Neural progenitor cell (in vitro differentiated cells): ENCODE measurements at regions not wholly inside any gene's neighbourhood (a gene's known extent, or its start where the extent isn't known, plus 50 kb on each side); places are given as distances from the start of the nearest gene placed in this dataset.
"Not testable (repeated sequence)": the region's sequence is repeated elsewhere in the genome, so short reads cannot be mapped to it uniquely, and the experiment has no call there.

ENCODE experiments used
- DNase-seq: peaks from one replicate; pipeline ENCODE4 v3.0.0-alpha.2; 2016; ENCODE audit warnings: low spot score
- H2AFZ ChIP-seq: fragments of 200-600 bp; sonication (generic); replicated peaks from 2 replicates; pipeline ENCODE4 v1.6.1; 2016; ENCODE audit warnings: antibody characterized with exemption
- H3F3A ChIP-seq: fragments of 200-600 bp; sonication (generic); 2 replicates; pipeline ENCODE4 v1.6.1; 2016; ENCODE audit warnings: antibody characterized with exemption, low read depth
- H3K27ac ChIP-seq: fragments of 200-600 bp; sonication (generic); 2 replicates; pipeline ENCODE4 v1.5.1; 2016; ENCODE audit warnings: mild to moderate bottlenecking
- H3K27me3 ChIP-seq: fragments of 200-600 bp; sonication (generic); 2 replicates; pipeline ENCODE4 v1.6.1; 2016; ENCODE audit warnings: mild to moderate bottlenecking, moderate library complexity
- H3K36me3 ChIP-seq: fragments of 200-600 bp; sonication (generic); 2 replicates; pipeline ENCODE4 v1.5.1; 2016
- H3K4me1 ChIP-seq: fragments of 200-600 bp; sonication (generic); 2 replicates; pipeline ENCODE4 v1.6.1; 2016; ENCODE audit warnings: mixed run types
- H3K4me2 ChIP-seq: fragments of 200-600 bp; sonication (generic); 2 replicates; pipeline ENCODE4 v1.6.1; 2016
- H3K4me3 ChIP-seq: fragments of 200-600 bp; sonication (generic); 2 replicates; pipeline ENCODE4 v1.5.1; 2016
- H3K79me2 ChIP-seq: fragments of 200-600 bp; sonication (generic); 2 replicates; pipeline ENCODE4 v1.6.1; 2016; ENCODE audit warnings: low read depth
- H3K9ac ChIP-seq: fragments of 200-600 bp; sonication (generic); 2 replicates; pipeline ENCODE4 v1.6.1; 2016
- H3K9me3 ChIP-seq: fragments of 200-600 bp; sonication (generic); 2 replicates; pipeline ENCODE4 v1.5.1; 2016; ENCODE audit warnings: low read depth
- H4K20me1 ChIP-seq: fragments of 200-600 bp; sonication (generic); 2 replicates; pipeline ENCODE4 v1.6.1; 2016; ENCODE audit warnings: low read depth
- H3K27ac Mint-ChIP-seq: 3 replicates; pipeline ENCODE4 v1.8.0; 2021; ENCODE audit warnings: mixed read lengths
- H3K27me3 Mint-ChIP-seq: 2 replicates; pipeline ENCODE4 v1.8.0; 2022; ENCODE audit warnings: low read depth, mild to moderate bottlenecking, inconsistent platforms, moderate library complexity, mixed read lengths; ENCODE audit not compliant: insufficient read depth
- H3K36me3 Mint-ChIP-seq: 3 replicates; pipeline ENCODE4 v1.8.0; 2021; ENCODE audit warnings: mixed read lengths
- H3K4me1 Mint-ChIP-seq: 3 replicates; pipeline ENCODE4 v1.8.0; 2021; ENCODE audit warnings: mixed read lengths
- H3K4me3 Mint-ChIP-seq: 3 replicates; pipeline ENCODE4 v1.8.0; 2021; ENCODE audit warnings: mild to moderate bottlenecking, moderate library complexity, mixed read lengths
- H3K9me3 Mint-ChIP-seq: 3 replicates; pipeline ENCODE4 v1.8.0; 2020; ENCODE audit warnings: mixed read lengths
- CTCF ChIP-seq: fragments of 200-600 bp; sonication (generic); IDR thresholded peaks from 2 replicates; pipeline ENCODE4 v1.5.1; 2017; ENCODE audit warnings: antibody characterized with exemption, mild to moderate bottlenecking
- EZH2 ChIP-seq: fragments of 200-600 bp; sonication (generic); IDR thresholded peaks from 2 replicates; pipeline ENCODE4 v1.6.1; 2017; ENCODE audit warnings: antibody characterized with exemption, mild to moderate bottlenecking, moderate library complexity
- EZH2phosphoT487 ChIP-seq: fragments of 200-600 bp; sonication (generic); IDR thresholded peaks from 2 replicates; pipeline ENCODE4 v1.6.1; 2017; ENCODE audit warnings: antibody characterized with exemption

- Mint-ChIP-seq H3K4me3 (no peak overlapping the region), H3K27ac (no peak overlapping the region), H3K9me3 (no peaks in the 10 kb centered on the region), H3K27me3 (peaks cover 3% of the 10 kb centered on the region), H3K4me1 (no peaks in the 10 kb centered on the region), H3K36me3 (no peaks in the 10 kb centered on the region)
- Histone ChIP-seq H3K9ac (no peak overlapping the region), H3K4me3 (no peak overlapping the region), H3K36me3 (no peaks in the 10 kb centered on the region), H3K27me3 (no peaks in the 10 kb centered on the region), H3K4me2 (no peak overlapping the region), H2AFZ (no peak overlapping the region), H4K20me1 (no peaks in the 10 kb centered on the region), H3K27ac (no peak overlapping the region), H3K79me2 (no peaks in the 10 kb centered on the region), H3K9me3 (no peaks in the 10 kb centered on the region), H3F3A (no peaks in the 10 kb centered on the region), H3K4me1 (no peaks in the 10 kb centered on the region)
- no peak for TF ChIP-seq CTCF
- TF ChIP-seq EZH2: no peak
- TF ChIP-seq EZH2phosphoT487: no peak
- no peak for DNase-seq
Observed at GRCh38 chr7:120060875-120061274, 212.1 kb upstream of the KCND2 start.

- no peaks in the 10 kb centered on the region for H4K20me1 ChIP-seq
- no peaks in the 10 kb centered on the region for H3K79me2 ChIP-seq
- Mint-ChIP-seq H3K27me3 (peaks cover 2% of the 10 kb centered on the region), H3K36me3 (no peaks in the 10 kb centered on the region), H3K4me1 (no peaks in the 10 kb centered on the region), H3K27ac (no peak overlapping the region), H3K4me3 (no peak overlapping the region), H3K9me3 (peaks cover 19% of the 10 kb centered on the region)
- no peak for TF ChIP-seq CTCF
- no peak for TF ChIP-seq EZH2phosphoT487
- TF ChIP-seq EZH2: no peak
- DNase-seq: no peak
- H3K9me3 ChIP-seq: no peaks in the 10 kb centered on the region
- H3K4me1 ChIP-seq: no peaks in the 10 kb centered on the region
- H3K36me3 ChIP-seq: no peaks in the 10 kb centered on the region
- no peaks in the 10 kb centered on the region for H3K27me3 ChIP-seq
- no peaks in the 10 kb centered on the region for H3F3A ChIP-seq
- no peak overlapping the region for H3K4me3 ChIP-seq
- H3K9ac ChIP-seq: no peak overlapping the region
- no peak overlapping the region for H2AFZ ChIP-seq
- no peak overlapping the region for H3K4me2 ChIP-seq
- H3K27ac ChIP-seq: no peak overlapping the region
Observed at GRCh38 chr7:120064565-120064964, 208.4 kb upstream of the KCND2 start.

DNA sequence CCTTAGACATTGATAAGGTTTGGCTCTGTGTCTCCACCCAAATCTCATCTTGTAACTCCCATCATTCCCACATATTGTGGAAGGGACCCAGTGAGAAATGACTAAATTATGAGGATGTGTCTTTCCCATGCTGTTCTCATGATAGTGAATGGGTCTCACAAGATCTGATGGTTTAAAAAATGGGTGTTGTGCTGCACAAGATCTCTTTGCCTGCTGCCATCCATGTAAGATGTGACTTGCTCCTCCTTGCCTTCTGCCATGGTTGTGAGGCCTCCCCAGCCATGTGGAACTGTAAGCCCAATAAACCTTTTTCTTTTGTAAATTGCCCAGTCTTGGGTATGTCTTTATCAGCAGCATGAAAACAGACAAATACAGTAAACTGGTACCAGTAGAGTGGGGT lies 206.1 kb upstream of the KCND2 start:
- H4K20me1 ChIP-seq, H3K79me2 ChIP-seq, H3K27me3 ChIP-seq, H3K9ac ChIP-seq, H3K4me3 Mint-ChIP-seq, H3K36me3 Mint-ChIP-seq, H3K4me3 ChIP-seq, H3K36me3 ChIP-seq, DNase-seq, H3K9me3 ChIP-seq, H3K4me1 ChIP-seq, H3F3A ChIP-seq, H2AFZ ChIP-seq, H3K4me1 Mint-ChIP-seq, H3K27ac Mint-ChIP-seq, H3K27ac ChIP-seq, H3K4me2 ChIP-seq, H3K27me3 Mint-ChIP-seq: not testable (repeated sequence)
- peaks cover 19% of the 10 kb centered on the region for H3K9me3 Mint-ChIP-seq

- Histone ChIP-seq H3K9me3 (no peaks in the 10 kb centered on the region), H3K4me1 (no peaks in the 10 kb centered on the region), H3K4me3 (no peak overlapping the region), H3K9ac (no peak overlapping the region), H4K20me1 (no peaks in the 10 kb centered on the region), H3K4me2 (no peak overlapping the region), H3K27ac (no peak overlapping the region), H2AFZ (no peak overlapping the region), H3F3A (no peaks in the 10 kb centered on the region), H3K79me2 (no peaks in the 10 kb centered on the region), H3K36me3 (no peaks in the 10 kb centered on the region), H3K27me3 (no peaks in the 10 kb centered on the region)
- Mint-ChIP-seq H3K4me3 (no peak overlapping the region), H3K4me1 (no peaks in the 10 kb centered on the region), H3K27me3 (no peaks in the 10 kb centered on the region), H3K36me3 (no peaks in the 10 kb centered on the region), H3K27ac (no peak overlapping the region), H3K9me3 (peaks cover 19% of the 10 kb centered on the region)
- no peak for DNase-seq
- no peak for TF ChIP-seq EZH2
- TF ChIP-seq CTCF: no peak
- TF ChIP-seq EZH2phosphoT487: no peak
Observed at GRCh38 chr7:120070201-120070600, 202.8 kb upstream of the KCND2 start.
